HFFc6 (cell line): ENCODE measurements at regions not wholly inside any gene's neighbourhood (a gene's known extent, or its start where the extent isn't known, plus 50 kb on each side); places are given as distances from the start of the nearest gene placed in this dataset.

Experiments
- DNase-seq: peaks from one replicate; pipeline ENCODE4 v3.0.0-alpha.2; 2018
- H3K27ac Mint-ChIP-seq: 2 replicates; pipeline ENCODE4 v1.8.0; 2020; ENCODE audit warnings: mild to moderate bottlenecking, mixed read lengths
- H3K27me3 Mint-ChIP-seq: 2 replicates; pipeline ENCODE4 v1.8.0; 2021; ENCODE audit warnings: mild to moderate bottlenecking, moderate library complexity, mixed read lengths; ENCODE audit not compliant: insufficient read depth
- H3K36me3 Mint-ChIP-seq: 2 replicates; pipeline ENCODE4 v1.8.0; 2021; ENCODE audit warnings: low read depth, mixed read lengths
- H3K4me1 Mint-ChIP-seq: 2 replicates; pipeline ENCODE4 v1.8.0; 2020; ENCODE audit warnings: low read depth, mixed read lengths
- H3K4me3 Mint-ChIP-seq: 2 replicates; pipeline ENCODE4 v1.8.0; 2020; ENCODE audit warnings: mild to moderate bottlenecking, moderate library complexity, mixed read lengths
- H3K9me3 Mint-ChIP-seq: 2 replicates; pipeline ENCODE4 v1.8.0; 2020; ENCODE audit warnings: mild to moderate bottlenecking, mixed read lengths
- CTCF ChIP-seq: fragments of 200-600 bp; sonication (generic); IDR thresholded peaks from 2 replicates; pipeline ENCODE4 v1.5.0; 2021; ENCODE audit warnings: antibody characterized with exemption, mild to moderate bottlenecking

- H3K4me3 Mint-ChIP-seq, result no peak overlapping the region
Measured at GRCh38 chr14:101060171-101060601, 156.7 kb upstream of the RTL1 start.

GRCh38 chr14:101061411-101062064 is 158.0 kb upstream of the RTL1 start:
- peaks cover 22% of the 10 kb centered on the region for H3K9me3 Mint-ChIP-seq
- peaks cover 56% of the 10 kb centered on the region for H3K36me3 Mint-ChIP-seq
- TF ChIP-seq CTCF, result no peak
- H3K27me3 Mint-ChIP-seq, result peaks cover 30% of the 10 kb centered on the region
- H3K27ac Mint-ChIP-seq, result no peak overlapping the region
- DNase-seq, result no peak
- no peak overlapping the region for H3K4me3 Mint-ChIP-seq
- H3K4me1 Mint-ChIP-seq, result peaks cover 43% of the 10 kb centered on the region

More at GRCh38 chr14:101060171-101060601, 156.7 kb upstream of the RTL1 start:
- H3K27ac Mint-ChIP-seq, result no peak overlapping the region; the same call in 1 of the 2 replicates
- peaks cover 56% of the 10 kb centered on the region for H3K4me1 Mint-ChIP-seq
- TF ChIP-seq CTCF, result no peak
- no peak for DNase-seq
- peaks cover 23% of the 10 kb centered on the region for H3K27me3 Mint-ChIP-seq
- H3K36me3 Mint-ChIP-seq, result peaks cover 64% of the 10 kb centered on the region
- H3K9me3 Mint-ChIP-seq, result peaks cover 25% of the 10 kb centered on the region

- DNase-seq, result no peak
- peaks cover 40% of the 10 kb centered on the region for H3K4me1 Mint-ChIP-seq
- peaks cover 30% of the 10 kb centered on the region for H3K27me3 Mint-ChIP-seq
- peaks cover 19% of the 10 kb centered on the region for H3K9me3 Mint-ChIP-seq
- H3K36me3 Mint-ChIP-seq, result peaks cover 51% of the 10 kb centered on the region
- no peak for TF ChIP-seq CTCF
- peak overlapping the region; percentile 42; the same call in 1 of the 2 replicates for H3K27ac Mint-ChIP-seq
- H3K4me3 Mint-ChIP-seq, result no peak overlapping the region
Measured at GRCh38 chr14:101062065-101062450, 158.5 kb upstream of the RTL1 start.

- H3K9me3 Mint-ChIP-seq, result peaks cover 15% of the 10 kb centered on the region
- peaks cover 36% of the 10 kb centered on the region for H3K4me1 Mint-ChIP-seq
- H3K4me3 Mint-ChIP-seq, result no peak overlapping the region
- DNase-seq, result no peak
- TF ChIP-seq CTCF, result no peak
- H3K27me3 Mint-ChIP-seq, result peaks cover 31% of the 10 kb centered on the region
- peak overlapping the region; percentile 43 for H3K27ac Mint-ChIP-seq
- peaks cover 46% of the 10 kb centered on the region for H3K36me3 Mint-ChIP-seq
Measured at GRCh38 chr14:101062601-101063000, 159.1 kb upstream of the RTL1 start.

GRCh38 chr14:101063121-101063520 is 159.6 kb upstream of the RTL1 start:
- Mint-ChIP-seq H3K27ac (no peak overlapping the region; the same call in 1 of the 2 replicates), H3K9me3 (peaks cover 9% of the 10 kb centered on the region; the same call in 1 of the 2 replicates), H3K4me3 (no peak overlapping the region; the same call in 1 of the 2 replicates), H3K27me3 (peaks cover 33% of the 10 kb centered on the region), H3K36me3 (peaks cover 46% of the 10 kb centered on the region), H3K4me1 (peaks cover 30% of the 10 kb centered on the region)
- no peak for DNase-seq
- TF ChIP-seq CTCF, result no peak
